Osteoblast (primary cell): ENCODE measurements at regions not wholly inside any gene's neighbourhood (a gene's known extent, or its start where the extent isn't known, plus 50 kb on each side); places are given as distances from the start of the nearest gene placed in this dataset.

Experiments
- DNase-seq: peaks from one replicate; pipeline ENCODE4 v3.0.0; 2011; ENCODE audit warnings: low spot score, mixed read lengths; ENCODE audit not compliant: insufficient read length; ENCODE audit errors: missing footprints
- H2AFZ ChIP-seq: 2 replicates; pipeline ENCODE4 v1.6.0; 2011; ENCODE audit warnings: mild to moderate bottlenecking, low read length
- H3K27ac ChIP-seq: 2 replicates; pipeline ENCODE4 v1.5.1; 2011; ENCODE audit warnings: mild to moderate bottlenecking, low read depth, low read length, moderate library complexity
- H3K27me3 ChIP-seq: 2 replicates; pipeline ENCODE4 v1.6.0; 2012; ENCODE audit warnings: mild to moderate bottlenecking, control low read depth, inconsistent platforms, low read length, moderate library complexity; ENCODE audit not compliant: insufficient read depth
- H3K36me3 ChIP-seq: 2 replicates; pipeline ENCODE4 v1.5.1; 2011; ENCODE audit warnings: mild to moderate bottlenecking, low read length, control low read depth, moderate library complexity; ENCODE audit not compliant: insufficient read depth
- H3K4me1 ChIP-seq: 2 replicates; pipeline ENCODE4 v1.5.1; 2011; ENCODE audit warnings: mild to moderate bottlenecking, low read length, control low read depth, moderate library complexity; ENCODE audit not compliant: insufficient read depth
- H3K4me2 ChIP-seq: 2 replicates; pipeline ENCODE4 v1.6.0; 2011; ENCODE audit warnings: mild to moderate bottlenecking, low read length; ENCODE audit not compliant: insufficient read depth
- H3K4me3 ChIP-seq: fragments of 200-600 bp; sonication (generic); 3 replicates; pipeline ENCODE4 v1.5.1; 2012; ENCODE audit warnings: mild to moderate bottlenecking, low read length, inconsistent platforms; ENCODE audit not compliant: insufficient read depth
- H3K79me2 ChIP-seq: 2 replicates; pipeline ENCODE4 v1.6.0; 2012; ENCODE audit warnings: mild to moderate bottlenecking, low read length, control low read depth, inconsistent platforms; ENCODE audit not compliant: insufficient read depth
- H3K9me3 ChIP-seq: 2 replicates; pipeline ENCODE4 v1.5.1; 2011; ENCODE audit warnings: low read depth, low read length, control low read depth
- H4K20me1 ChIP-seq: 2 replicates; pipeline ENCODE4 v1.6.0; 2012; ENCODE audit warnings: mild to moderate bottlenecking, low read length, control low read depth; ENCODE audit not compliant: insufficient read depth
- CTCF ChIP-seq: IDR thresholded peaks from 2 replicates; pipeline ENCODE4 v1.5.1; 2011; ENCODE audit warnings: mild to moderate bottlenecking, low read depth, low read length, moderate library complexity; ENCODE audit errors: extremely low read depth

- no peak for DNase-seq
- Histone ChIP-seq H3K36me3 (no peaks in the 10 kb centered on the region), H3K4me2 (no peak overlapping the region), H3K4me3 (no peak overlapping the region), H3K4me1 (peaks cover 14% of the 10 kb centered on the region), H3K27me3 (no peaks in the 10 kb centered on the region), H4K20me1 (no peaks in the 10 kb centered on the region), H3K79me2 (no peaks in the 10 kb centered on the region), H3K27ac (no peak overlapping the region), H3K9me3 (no peaks in the 10 kb centered on the region), H2AFZ (no peak overlapping the region)
- TF ChIP-seq CTCF = no peak
Observed at GRCh38 chr20:43388268-43389002, 69.3 kb upstream of the SRSF6 start.

GRCh38 chr20:43387737-43388136 lies 70.0 kb upstream of the SRSF6 start:
- no peak for TF ChIP-seq CTCF
- no peaks in the 10 kb centered on the region for H3K9me3 ChIP-seq

DNA sequence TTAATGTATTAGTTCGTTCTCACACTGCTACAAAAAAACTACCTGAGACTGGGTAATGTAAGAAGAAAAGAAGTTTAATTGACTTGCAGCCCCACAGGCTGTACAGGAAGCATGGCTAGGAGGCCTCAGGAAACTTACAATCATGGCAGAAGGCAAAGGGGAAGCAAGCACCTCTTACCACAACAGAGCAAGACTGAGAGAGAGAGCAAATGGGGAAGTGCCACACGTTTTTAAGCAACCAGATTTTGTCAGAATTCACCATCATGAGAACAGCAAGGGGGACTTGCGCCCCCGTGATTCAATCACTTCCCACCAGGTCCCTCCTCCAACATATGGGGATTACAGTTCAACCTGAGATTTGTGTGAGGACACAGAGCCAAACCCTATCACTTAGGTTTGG lies 70.8 kb upstream of the SRSF6 start:
- DNase-seq = no peak
- Histone ChIP-seq H2AFZ (no peak overlapping the region), H3K27ac (no peak overlapping the region), H3K4me3 (no peak overlapping the region), H3K9me3 (no peaks in the 10 kb centered on the region), H4K20me1 (no peaks in the 10 kb centered on the region), H3K4me1 (peaks cover 17% of the 10 kb centered on the region), H3K36me3 (no peaks in the 10 kb centered on the region), H3K4me2 (no peak overlapping the region), H3K79me2 (no peaks in the 10 kb centered on the region), H3K27me3 (no peaks in the 10 kb centered on the region)
- TF ChIP-seq CTCF = no peak

More at GRCh38 chr20:43387737-43388136, 70.0 kb upstream of the SRSF6 start:
- Histone ChIP-seq H3K4me1 (peaks cover 17% of the 10 kb centered on the region), H3K27ac (no peak overlapping the region), H4K20me1 (no peaks in the 10 kb centered on the region), H3K79me2 (no peaks in the 10 kb centered on the region), H3K4me2 (no peak overlapping the region), H3K36me3 (no peaks in the 10 kb centered on the region), H3K4me3 (no peak overlapping the region), H3K27me3 (no peaks in the 10 kb centered on the region), H2AFZ (no peak overlapping the region)
- no peak for DNase-seq

DNA sequence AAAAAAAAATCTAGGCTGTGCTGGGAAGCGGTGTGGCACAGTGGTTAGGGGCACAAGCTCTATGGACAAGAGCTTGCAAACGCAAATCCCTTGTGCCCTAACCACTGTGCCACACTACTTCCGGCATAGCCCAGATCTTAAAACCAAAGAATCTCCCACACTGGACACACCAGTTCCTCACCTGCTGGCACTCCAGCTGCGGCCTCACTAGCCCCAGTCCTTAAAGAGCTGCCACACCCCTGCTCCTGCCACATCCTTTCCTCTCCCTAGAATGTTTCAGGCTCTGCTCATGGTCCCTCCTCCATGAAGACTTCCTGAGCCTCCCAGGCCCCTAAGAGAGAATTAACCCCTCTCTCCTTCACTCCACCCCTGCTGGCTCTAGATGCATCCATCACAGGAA lies 71.8 kb upstream of the SRSF6 start:
- no peak overlapping the region for H3K4me2 ChIP-seq
- H4K20me1 ChIP-seq = no peaks in the 10 kb centered on the region
- H3K9me3 ChIP-seq = no peaks in the 10 kb centered on the region
- H3K36me3 ChIP-seq = no peaks in the 10 kb centered on the region
- no peak overlapping the region for H2AFZ ChIP-seq
- peaks cover 17% of the 10 kb centered on the region for H3K4me1 ChIP-seq
- no peak overlapping the region for H3K4me3 ChIP-seq
- no peaks in the 10 kb centered on the region for H3K27me3 ChIP-seq
- DNase-seq = no peak
- H3K79me2 ChIP-seq = no peaks in the 10 kb centered on the region
- no peak overlapping the region for H3K27ac ChIP-seq
- no peak for TF ChIP-seq CTCF
